A549 (cell line): ENCODE measurements at regions not wholly inside any gene's neighbourhood (a gene's known extent, or its start where the extent isn't known, plus 50 kb on each side); places are given as distances from the start of the nearest gene placed in this dataset.
A peak's percentile ranks its signal among the peaks of the same experiment; 100 is the strongest.

Experiments
- ATAC-seq, 2 experiments: fragments of 200-7000 bp in 1 of 2; fragments of >200 bp in 1 of 2; cut with Nextera tagmentation in 1 of 2; cut with Tn5 transposase in 1 of 2; 3 replicates each; pipeline versions ENCODE4 v1.8.0 to v1.9.1; 2018 to 2020; ENCODE audit warnings: mild to moderate bottlenecking in 1 of 2, moderate library complexity in 1 of 2
- CTCF ChIA-PET: fragments of 300-600 bp; sonication (Branson Sonifier 250); formaldehyde crosslinking; extraction: SDS; loops from one replicate; lab custom pipeline; 2021; ENCODE audit warnings: antibody characterized with exemption, inconsistent platforms; lab: Yijun Ruan, JAX
- POLR2A ChIA-PET: fragments of 350-600 bp; formaldehyde crosslinking; extraction: SDS; loops from one replicate; lab custom pipeline; 2021; ENCODE audit warnings: antibody characterized with exemption, inconsistent platforms; lab: Yijun Ruan, JAX
- DNase-seq, 2 experiments: peaks; one replicate each; pipeline versions ENCODE4 v3.0.0 to v3.0.0-alpha.2; 2011 to 2016; ENCODE audit warnings: low read depth in 1 of 2, low spot score in 1 of 2
- FAIRE-seq: peaks from 2 replicates; lab custom pipeline; 2011; peaks lifted over from hg19 to GRCh38; lab: Jason Lieb, UNC
- H3K27ac ChIP-seq, 2 experiments: fragments of >200 bp; sonication (Bioruptor Twin); formaldehyde crosslinking; 3 replicates each; pipeline ENCODE4 v1.5.1; 2016 to 2017
- H3K4me1 ChIP-seq: fragments of >200 bp; sonication (Bioruptor Twin); formaldehyde crosslinking; 3 replicates; pipeline ENCODE4 v1.6.1; 2016
- H3K4me2 ChIP-seq: fragments of >200 bp; sonication (Bioruptor Twin); formaldehyde crosslinking; 3 replicates; pipeline ENCODE4 v1.6.1; 2016
- H3K4me3 ChIP-seq: fragments of >200 bp; sonication (Bioruptor Twin); formaldehyde crosslinking; 3 replicates; pipeline ENCODE4 v1.5.1; 2016
- H3K9me3 ChIP-seq: fragments of >200 bp; sonication (Bioruptor Twin); formaldehyde crosslinking; 3 replicates; pipeline ENCODE4 v1.6.1; 2016
- CHD2 ChIP-seq: fragments of 150-350 bp; IDR thresholded peaks from 2 replicates; pipeline ENCODE4 v1.6.1; 2014; ENCODE audit warnings: low read length; ENCODE audit not compliant: partially characterized antibody
- CHD4 ChIP-seq: fragments of 200-600 bp; sonication (generic); IDR thresholded peaks from 2 replicates; pipeline ENCODE4 v1.6.1; 2016; ENCODE audit warnings: antibody characterized with exemption, mild to moderate bottlenecking, borderline replicate concordance
- E2F6 ChIP-seq: IDR thresholded peaks from 2 replicates; pipeline ENCODE4 v1.6.1; 2012; ENCODE audit warnings: low read depth, borderline replicate concordance
- EHF ChIP-seq: fragments of 250-450 bp; sonication (Bioruptor Pico); IDR thresholded peaks from 2 replicates; pipeline ENCODE4 v1.5.0; 2020; ENCODE audit warnings: mild to moderate bottlenecking
- FOSB ChIP-seq: fragments of 250-450 bp; sonication (Bioruptor Pico); IDR thresholded peaks from 2 replicates; pipeline ENCODE4 v1.5.0; 2020; ENCODE audit warnings: mild to moderate bottlenecking, moderate library complexity
- FOSL2 ChIP-seq, 2 experiments: fragments of 450-650 bp in 1 of 2; fragments of >200 bp in 1 of 2; sonication (Bioruptor Twin) in 1 of 2; formaldehyde crosslinking; IDR thresholded peaks; 2 replicates each; pipeline versions ENCODE4 v1.5.0 to v1.6.1; 2016 to 2020; ENCODE audit warnings: mild to moderate bottlenecking in 1 of 2, moderate library complexity in 1 of 2
- HDAC2 ChIP-seq: fragments of 200-600 bp; sonication (generic); IDR thresholded peaks from 2 replicates; pipeline ENCODE4 v1.6.1; 2016
- HEYL ChIP-seq: fragments of 250-450 bp; sonication (Bioruptor Pico); IDR thresholded peaks from 2 replicates; pipeline ENCODE4 v1.8.0; 2021; ENCODE audit warnings: mild to moderate bottlenecking, moderate library complexity
- HOXA7 ChIP-seq: fragments of 250-450 bp; sonication (Bioruptor Pico); IDR thresholded peaks from 2 replicates; pipeline ENCODE4 v1.5.0; 2020; ENCODE audit warnings: mild to moderate bottlenecking, moderate library complexity
- HOXB5 ChIP-seq: fragments of 250-450 bp; sonication (Bioruptor Pico); IDR thresholded peaks from 2 replicates; pipeline ENCODE4 v1.5.0; 2020; ENCODE audit warnings: mild to moderate bottlenecking, moderate library complexity
- JUN ChIP-seq, 2 experiments: fragments of >200 bp; sonication (Bioruptor Twin); formaldehyde crosslinking; IDR thresholded peaks; 2 replicates in 1 of 2; 3 replicates in 1 of 2; pipeline ENCODE4 v1.6.1; 2016 to 2017
- JUNB ChIP-seq: fragments of >200 bp; sonication (Bioruptor Twin); formaldehyde crosslinking; IDR thresholded peaks from 2 replicates; pipeline ENCODE4 v1.6.1; 2016
- KDM1A ChIP-seq: fragments of 200-600 bp; sonication (generic); IDR thresholded peaks from 2 replicates; pipeline ENCODE4 v1.6.1; 2016; ENCODE audit warnings: low read depth, mild to moderate bottlenecking
- MAFK ChIP-seq: fragments of 450-650 bp; IDR thresholded peaks from 2 replicates; pipeline ENCODE4 v1.6.1; 2014; ENCODE audit not compliant: partially characterized antibody
- MYC ChIP-seq: IDR thresholded peaks from 2 replicates; pipeline ENCODE4 v1.6.1; 2012; ENCODE audit warnings: mild to moderate bottlenecking, inconsistent platforms, low read length, improper control_type of control experiment, borderline replicate concordance
- NR3C1 ChIP-seq: fragments of >200 bp; sonication (Bioruptor Twin); formaldehyde crosslinking; IDR thresholded peaks from 3 replicates; pipeline ENCODE4 v1.6.1; 2017
- POLR2A ChIP-seq: IDR thresholded peaks from 2 replicates; pipeline ENCODE4 v1.6.1; 2012; ENCODE audit warnings: mild to moderate bottlenecking, low read length
- RCOR1 ChIP-seq: fragments of 150-350 bp; IDR thresholded peaks from 2 replicates; pipeline ENCODE4 v1.6.1; 2014; ENCODE audit warnings: antibody characterized with exemption, low read length, low read depth
- REST ChIP-seq: fragments of 200-600 bp; sonication (generic); IDR thresholded peaks from 2 replicates; pipeline ENCODE4 v1.6.1; 2016; ENCODE audit warnings: antibody characterized with exemption, mild to moderate bottlenecking, moderate library complexity
- RNF2 ChIP-seq: fragments of 200-600 bp; sonication (generic); IDR thresholded peaks from 2 replicates; pipeline ENCODE4 v1.6.1; 2016; ENCODE audit warnings: low read depth, mild to moderate bottlenecking, antibody characterized with exemption, moderate library complexity, borderline replicate concordance
- WGBS: methylation state at CpG from one replicate; pipeline ENCODE4 v1.1.6; 2017; ENCODE audit errors: missing lambda C conversion rate; 5-methylcytosine and 5-hydroxymethylcytosine counted together

- no peak overlapping the region for H3K27ac ChIP-seq
- WGBS = 26% methylated on average over 1 of the region's 1 CpG
- H3K4me3 ChIP-seq = no peak overlapping the region
- no peak for ATAC-seq
- TF ChIP-seq NR3C1 (no peak), REST (no peak), HDAC2 (no peak), E2F6 (no peak), POLR2A (no peak), HOXA7 (no peak), JUN (IDR thresholded peaks at IDR 0.05) (no peak), HEYL (CRISPR knock-in tag) (no peak), RNF2 (no peak), JUNB (no peak), EHF (no peak)
- TF ChIP-seq, all 56 proteins: peak for 0
- FAIRE-seq (no peak), DNase-seq (no peak)
- CTCF ChIA-PET = no interaction called here
- Histone ChIP-seq H3K9me3 (no peaks in the 10 kb centered on the region), H3K4me1 (no peaks in the 10 kb centered on the region), H3K4me2 (no peak overlapping the region)
- POLR2A ChIA-PET = no interaction called here
Measured at GRCh38 chr2:217028128-217028527, 168.3 kb upstream of the TNP1 start.

GRCh38 chr2:217027414-217027813 lies 167.6 kb upstream of the TNP1 start:
- FAIRE-seq (no peak), DNase-seq (no peak), ATAC-seq (no peak)
- TF ChIP-seq FOSB (no peak), CHD4 (no peak), RCOR1 (no peak), MYC (no peak), HOXB5 (CRISPR knock-in tag) (no peak), FOSL2 (IDR thresholded peaks at IDR 0.05) (no peak), FOSL2 (CRISPR knock-in tag; IDR thresholded peaks at IDR 0.05) (no peak), CHD2 (no peak), KDM1A (no peak)
- Histone ChIP-seq H3K4me1 (no peaks in the 10 kb centered on the region), H3K4me3 (no peak overlapping the region), H3K27ac (no peak overlapping the region), H3K4me2 (no peak overlapping the region), H3K9me3 (no peaks in the 10 kb centered on the region)
- ChIA-PET POLR2A (no interaction called here), CTCF (no interaction called here)
- WGBS = 0% methylated on average over 1 of the region's 1 CpG

GRCh38 chr2:217026569-217026968 lies 166.7 kb upstream of the TNP1 start:
- CTCF ChIA-PET = no interaction called here
- H3K4me1 ChIP-seq = no peaks in the 10 kb centered on the region
- no peak overlapping the region for H3K4me2 ChIP-seq
- no peaks in the 10 kb centered on the region for H3K9me3 ChIP-seq
- DNase-seq (no peak), FAIRE-seq (no peak), ATAC-seq (no peak)
- WGBS = 57% methylated on average over 3 of the region's 3 CpGs
- H3K4me3 ChIP-seq = no peak overlapping the region
- TF ChIP-seq MAFK (peak; percentile 93), RNF2 (no peak)
- no peak overlapping the region for H3K27ac ChIP-seq
- POLR2A ChIA-PET = no interaction called here
